WI38 (cell line): ENCODE measurements at regions not wholly inside any gene's neighbourhood (a gene's known extent, or its start where the extent isn't known, plus 50 kb on each side); places are given as distances from the start of the nearest gene placed in this dataset.

Experiments
- H3K4me3 ChIP-seq: 2 replicates; pipeline ENCODE4 v1.5.1; 2011; ENCODE audit warnings: low read depth, mild to moderate bottlenecking, control low read depth, low read length
- TF ChIP-seq, protein P1 (sequence below): IDR thresholded peaks from 2 replicates; pipeline ENCODE4 v1.5.1; 2012; ENCODE audit warnings: low read depth, mild to moderate bottlenecking, control low read depth, low read length

DNA sequence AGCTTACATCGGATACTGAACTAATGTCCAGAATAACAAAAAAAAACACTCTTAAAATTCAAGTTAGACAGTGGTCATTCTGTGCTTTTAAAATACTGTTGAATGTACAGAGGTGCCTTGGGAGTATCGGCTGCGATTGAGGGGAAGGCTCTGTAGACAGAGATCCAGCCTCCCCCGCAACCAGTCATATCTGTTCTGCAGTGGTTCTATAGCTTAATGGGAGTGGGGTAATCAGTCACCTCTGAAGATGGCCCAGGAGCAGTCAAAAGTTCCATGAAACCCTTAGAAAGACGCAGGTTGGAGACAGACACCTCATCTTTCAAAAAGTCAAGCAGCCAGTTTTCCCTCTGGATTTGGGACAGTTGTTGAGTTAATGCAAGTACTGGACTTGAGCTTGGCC, 1486.6 kb upstream of the TMEM132C start:
- no peak overlapping the region for H3K4me3 ChIP-seq
- TF ChIP-seq, protein P1, sequence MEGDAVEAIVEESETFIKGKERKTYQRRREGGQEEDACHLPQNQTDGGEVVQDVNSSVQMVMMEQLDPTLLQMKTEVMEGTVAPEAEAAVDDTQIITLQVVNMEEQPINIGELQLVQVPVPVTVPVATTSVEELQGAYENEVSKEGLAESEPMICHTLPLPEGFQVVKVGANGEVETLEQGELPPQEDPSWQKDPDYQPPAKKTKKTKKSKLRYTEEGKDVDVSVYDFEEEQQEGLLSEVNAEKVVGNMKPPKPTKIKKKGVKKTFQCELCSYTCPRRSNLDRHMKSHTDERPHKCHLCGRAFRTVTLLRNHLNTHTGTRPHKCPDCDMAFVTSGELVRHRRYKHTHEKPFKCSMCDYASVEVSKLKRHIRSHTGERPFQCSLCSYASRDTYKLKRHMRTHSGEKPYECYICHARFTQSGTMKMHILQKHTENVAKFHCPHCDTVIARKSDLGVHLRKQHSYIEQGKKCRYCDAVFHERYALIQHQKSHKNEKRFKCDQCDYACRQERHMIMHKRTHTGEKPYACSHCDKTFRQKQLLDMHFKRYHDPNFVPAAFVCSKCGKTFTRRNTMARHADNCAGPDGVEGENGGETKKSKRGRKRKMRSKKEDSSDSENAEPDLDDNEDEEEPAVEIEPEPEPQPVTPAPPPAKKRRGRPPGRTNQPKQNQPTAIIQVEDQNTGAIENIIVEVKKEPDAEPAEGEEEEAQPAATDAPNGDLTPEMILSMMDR = no peak

DNA sequence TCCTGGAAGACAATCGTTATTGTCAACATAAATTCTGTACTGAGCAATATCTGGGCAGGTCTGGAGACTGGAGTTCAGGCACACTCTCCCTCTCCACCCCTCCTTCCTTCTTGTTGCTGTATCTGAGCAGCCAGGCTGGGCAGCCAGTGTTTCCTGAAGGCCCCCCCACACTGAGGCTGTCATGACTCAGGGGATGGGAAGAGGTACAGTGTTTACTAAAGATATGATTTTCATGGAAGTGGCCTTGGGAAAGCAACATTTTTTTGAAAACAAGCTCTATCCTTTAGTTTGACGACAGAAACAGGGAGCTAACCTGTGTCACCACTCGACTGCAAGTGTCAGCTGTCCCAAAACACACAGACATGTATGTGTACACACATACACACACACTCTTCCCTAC, 1485.4 kb upstream of the TMEM132C start:
- no peak overlapping the region for H3K4me3 ChIP-seq
- TF ChIP-seq, protein P1 = no peak

DNA sequence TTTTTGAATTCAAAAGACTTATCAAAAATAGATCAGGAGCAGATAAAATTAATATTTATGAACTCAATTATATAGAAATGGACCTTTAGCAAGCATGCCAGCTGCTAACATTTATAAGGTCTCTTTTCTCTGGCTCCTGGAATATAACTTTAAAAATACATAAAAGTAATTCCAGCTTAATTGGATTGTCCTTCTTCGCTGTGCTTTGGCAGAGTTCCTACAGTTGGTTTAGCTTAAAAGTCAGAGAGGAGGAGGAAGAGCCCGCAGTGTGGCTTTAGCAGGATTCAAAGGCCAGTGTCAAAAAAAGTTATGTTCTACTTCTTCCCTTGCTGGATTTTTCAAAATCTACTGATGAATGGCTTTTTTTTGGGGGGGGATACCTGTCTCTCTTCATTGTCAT, 1484.9 kb upstream of the TMEM132C start:
- TF ChIP-seq, protein P1 = no peak
- no peak overlapping the region for H3K4me3 ChIP-seq

DNA sequence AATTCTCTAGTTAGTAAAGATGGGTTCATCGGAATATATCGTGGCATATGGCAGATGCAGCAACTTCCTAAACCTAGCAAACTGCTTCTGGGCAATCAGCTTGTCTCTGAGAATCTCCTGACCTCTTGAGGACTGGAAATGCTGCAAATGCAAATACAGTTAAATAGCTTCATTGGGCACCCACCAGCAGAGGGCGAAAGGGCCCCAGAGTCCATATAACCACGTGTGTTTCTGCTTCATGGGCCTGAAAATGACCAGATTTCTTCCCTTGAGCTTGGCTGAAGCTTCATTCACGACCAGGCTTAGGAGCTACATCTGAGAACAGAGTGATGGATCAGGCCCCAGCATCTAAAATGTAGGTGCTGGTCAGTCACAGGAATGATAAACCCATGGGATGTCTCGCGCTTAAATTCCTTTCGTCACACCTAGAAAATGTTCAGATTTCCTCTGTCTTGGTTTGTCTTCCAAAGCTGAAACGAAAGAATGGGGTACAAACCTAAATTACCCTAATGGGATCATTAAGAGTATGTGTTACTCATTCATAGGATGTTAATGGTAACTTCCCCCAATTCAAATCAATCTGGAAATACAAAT, 1482.5 kb upstream of the TMEM132C start:
- TF ChIP-seq, protein P1 = no peak
- H3K4me3 ChIP-seq = no peak overlapping the region

DNA sequence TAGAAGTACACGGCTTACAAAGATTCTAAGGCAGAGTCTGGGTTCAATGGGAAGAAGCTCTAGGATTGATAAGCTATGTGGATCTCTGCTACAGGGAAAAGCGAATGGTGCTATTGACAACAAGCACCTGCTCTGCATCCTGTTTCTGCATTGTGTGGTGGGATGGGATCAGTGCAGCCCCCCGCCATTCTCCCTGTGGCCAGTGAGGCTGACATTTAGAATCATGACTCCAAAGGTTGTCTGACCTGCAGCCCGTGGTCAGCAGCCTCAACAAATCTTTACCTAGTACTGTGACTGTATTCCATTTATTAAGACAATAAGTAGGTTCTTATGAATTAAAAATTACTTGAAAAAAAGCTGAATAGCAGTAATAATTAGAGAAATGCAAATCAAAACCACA, 1477.0 kb upstream of the TMEM132C start:
- no peak overlapping the region for H3K4me3 ChIP-seq
- TF ChIP-seq, protein P1 = no peak

DNA sequence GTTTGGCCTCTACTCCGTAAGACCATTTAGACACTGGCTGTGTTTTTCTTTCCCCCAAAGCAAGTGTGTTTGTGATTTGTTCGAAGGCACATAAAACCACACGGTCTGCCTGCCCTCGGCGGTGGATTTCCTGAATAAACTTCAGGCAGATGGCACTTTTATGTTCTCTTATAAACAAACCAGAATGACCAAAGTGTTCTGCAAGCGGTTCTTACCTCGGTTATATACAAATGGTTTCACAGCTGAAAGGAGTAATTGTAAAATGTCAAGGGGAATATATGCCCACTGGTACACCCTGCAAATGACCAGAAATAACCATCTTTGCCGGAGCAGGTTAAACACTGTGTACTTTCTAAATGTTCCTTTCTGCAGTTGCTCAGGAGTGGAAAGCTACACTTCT, 1475.8 kb upstream of the TMEM132C start:
- TF ChIP-seq, protein P1 = no peak
- no peak overlapping the region for H3K4me3 ChIP-seq

DNA sequence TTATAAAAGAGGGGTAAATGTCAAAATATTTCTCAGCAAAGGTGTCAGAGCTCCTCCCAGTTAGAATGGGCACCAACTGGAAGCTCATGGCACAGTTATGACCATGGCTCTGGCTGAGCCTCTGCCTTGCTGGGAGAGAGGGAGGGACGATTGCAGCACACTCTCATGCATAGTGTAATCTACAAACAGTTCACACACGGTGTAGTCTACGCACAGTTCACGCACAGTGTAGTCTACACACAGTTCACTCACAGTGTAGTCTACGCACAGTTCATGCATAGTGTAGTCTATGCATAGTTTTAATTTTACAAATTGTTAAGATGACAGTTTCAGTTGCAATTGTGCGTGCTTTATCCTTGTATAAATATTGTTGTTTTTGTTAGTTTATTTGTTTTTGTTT, 1474.6 kb upstream of the TMEM132C start:
- TF ChIP-seq, protein P1 = no peak

More for the DNA sequence above, 1474.6 kb upstream of the TMEM132C start:
- no peak overlapping the region for H3K4me3 ChIP-seq
